ENCODE measurements at regions not wholly inside any gene's neighbourhood (a gene's known extent, or its start where the extent isn't known, plus 50 kb on each side); places are given as distances from the start of the nearest gene placed in this dataset.

- TF ChIP-seq, protein P1, sequence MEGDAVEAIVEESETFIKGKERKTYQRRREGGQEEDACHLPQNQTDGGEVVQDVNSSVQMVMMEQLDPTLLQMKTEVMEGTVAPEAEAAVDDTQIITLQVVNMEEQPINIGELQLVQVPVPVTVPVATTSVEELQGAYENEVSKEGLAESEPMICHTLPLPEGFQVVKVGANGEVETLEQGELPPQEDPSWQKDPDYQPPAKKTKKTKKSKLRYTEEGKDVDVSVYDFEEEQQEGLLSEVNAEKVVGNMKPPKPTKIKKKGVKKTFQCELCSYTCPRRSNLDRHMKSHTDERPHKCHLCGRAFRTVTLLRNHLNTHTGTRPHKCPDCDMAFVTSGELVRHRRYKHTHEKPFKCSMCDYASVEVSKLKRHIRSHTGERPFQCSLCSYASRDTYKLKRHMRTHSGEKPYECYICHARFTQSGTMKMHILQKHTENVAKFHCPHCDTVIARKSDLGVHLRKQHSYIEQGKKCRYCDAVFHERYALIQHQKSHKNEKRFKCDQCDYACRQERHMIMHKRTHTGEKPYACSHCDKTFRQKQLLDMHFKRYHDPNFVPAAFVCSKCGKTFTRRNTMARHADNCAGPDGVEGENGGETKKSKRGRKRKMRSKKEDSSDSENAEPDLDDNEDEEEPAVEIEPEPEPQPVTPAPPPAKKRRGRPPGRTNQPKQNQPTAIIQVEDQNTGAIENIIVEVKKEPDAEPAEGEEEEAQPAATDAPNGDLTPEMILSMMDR (IDR thresholded peaks at IDR 0.05) = no peak
- TF ChIP-seq POLR2A (IDR thresholded peaks at IDR 0.05) = no peak
Measured at GRCh38 chr4:44002368-44002767, 446.2 kb downstream of the KCTD8 start.
